Common myeloid progenitor, CD34-positive (primary cell): ENCODE measurements at regions not wholly inside any gene's neighbourhood (a gene's known extent, or its start where the extent isn't known, plus 50 kb on each side); places are given as distances from the start of the nearest gene placed in this dataset.

Experiments
- CTCF ChIA-PET: fragments of 350-600 bp; sonication (Branson Sonifier 250); formaldehyde crosslinking; loops from one replicate; lab custom pipeline; 2021; ENCODE audit warnings: antibody characterized with exemption; lab: Charles Lee
- POLR2A ChIA-PET: fragments of 350-600 bp; sonication (Branson Sonifier 250); formaldehyde crosslinking; loops from one replicate; lab custom pipeline; 2021; ENCODE audit warnings: antibody characterized with exemption; lab: Charles Lee
- DNase-seq, 3 donors: peaks; one replicate each; pipeline versions ENCODE4 v3.0.0 to v3.0.0-alpha.2; 2013
- H3K27ac ChIP-seq, 2 experiments: 1 replicate in 1 of 2; 2 replicates in 1 of 2; pipeline ENCODE4 v1.7.0; 2013; ENCODE audit warnings: inconsistent platforms in 2 of 2, low read length in 2 of 2, mild to moderate bottlenecking in 2 of 2, low read depth in 1 of 2, moderate library complexity in 1 of 2; ENCODE audit not compliant: severe bottlenecking in 2 of 2, insufficient read depth in 1 of 2, poor library complexity in 1 of 2
- H3K27me3 ChIP-seq, 5 experiments: replicated peaks in 2 of 5; 1 replicate in 3 of 5; 2 replicates in 2 of 5; pipeline versions ENCODE4 v1.6.1 to v1.7.0; 2013; ENCODE audit warnings: low read length in 4 of 5, mild to moderate bottlenecking in 2 of 5, moderate library complexity in 2 of 5, inconsistent platforms in 1 of 5; ENCODE audit not compliant: insufficient read depth in 5 of 5, control insufficient read depth in 4 of 5
- H3K36me3 ChIP-seq, 4 experiments: 1 replicate in 2 of 4; 2 replicates in 2 of 4; pipeline versions ENCODE4 v1.6.1 to v1.7.0; 2013; ENCODE audit warnings: low read length in 3 of 4, control low read depth in 1 of 4, mild to moderate bottlenecking in 1 of 4; ENCODE audit not compliant: control insufficient read depth in 4 of 4, insufficient read depth in 4 of 4
- H3K4me1 ChIP-seq, 4 experiments: 1 replicate in 3 of 4; 2 replicates in 1 of 4; pipeline versions ENCODE4 v1.6.1 to v1.7.1; 2013; ENCODE audit warnings: low read length in 3 of 4, mild to moderate bottlenecking in 3 of 4, control low read depth in 1 of 4, inconsistent platforms in 1 of 4, moderate library complexity in 1 of 4; ENCODE audit not compliant: control insufficient read depth in 4 of 4, insufficient read depth in 4 of 4; ENCODE audit errors: control extremely low read depth in 1 of 4
- H3K4me3 ChIP-seq, 7 experiments: 1 replicate in 4 of 7; 2 replicates in 3 of 7; pipeline versions ENCODE4 v1.5.1 to v1.7.0; 2013; ENCODE audit warnings: mild to moderate bottlenecking in 7 of 7, low read length in 6 of 7, moderate library complexity in 6 of 7, inconsistent platforms in 2 of 7, low read depth in 2 of 7, control low read depth in 1 of 7; ENCODE audit not compliant: insufficient read depth in 4 of 7, control insufficient read depth in 1 of 7; ENCODE audit errors: extremely low read depth in 1 of 7
- H3K9me3 ChIP-seq, 5 experiments: 1 replicate in 4 of 5; 2 replicates in 1 of 5; pipeline versions ENCODE4 v1.6.1 to v1.7.1; 2013; ENCODE audit warnings: low read length in 4 of 5, mild to moderate bottlenecking in 2 of 5, inconsistent platforms in 1 of 5, low read depth in 1 of 5, moderate library complexity in 1 of 5; ENCODE audit not compliant: control insufficient read depth in 4 of 5, insufficient read depth in 2 of 5; ENCODE audit errors: control extremely low read depth in 1 of 5
- WGBS: methylation state at CpG from one replicate; pipeline ENCODE4 v1.1.5; 2013; ENCODE audit not compliant: insufficient coverage; 5-methylcytosine and 5-hydroxymethylcytosine counted together

DNA sequence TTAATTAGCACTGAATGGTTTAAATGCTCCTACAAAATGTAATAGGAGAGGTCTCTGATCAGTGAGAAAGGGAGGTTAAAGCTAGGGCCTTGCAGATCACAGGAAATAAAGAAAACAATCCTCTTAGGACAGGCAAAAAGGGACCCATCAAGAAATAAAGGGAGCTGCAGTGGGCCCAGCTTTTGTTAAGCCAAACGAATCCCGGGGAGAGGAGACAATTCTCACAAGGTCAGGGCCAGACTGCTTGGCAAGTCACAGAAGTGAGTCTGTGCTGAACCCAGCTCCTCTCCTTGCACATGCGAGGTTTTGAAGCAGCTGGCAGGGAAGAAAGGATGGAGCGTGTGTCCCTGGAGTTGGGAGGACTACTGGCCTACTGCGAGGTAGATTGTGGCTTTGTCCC is 285.8 kb downstream of the COG6 start:
- ChIA-PET CTCF (interaction anchor here (0.9 to 3.7 kb wide), 7 partner anchors 8 to 742 kb away, joined by 3 to 35 read pairs (median 3); no protein-coding TSS in a partner anchor), POLR2A (no interaction called here)
- Histone ChIP-seq H3K4me3 (no peak overlapping the region), H3K9me3 (no peaks in the 10 kb centered on the region), H3K27ac (no peak overlapping the region), H3K4me1 (peaks cover 0 to 9% (median 7%) of the 10 kb centered on the region in 4 experiments), H3K36me3 (no peaks in the 10 kb centered on the region), H3K27me3 (no peaks in the 10 kb centered on the region)
- no peak for DNase-seq
- 98% methylated on average over 4 of the region's 5 CpGs for WGBS

DNA sequence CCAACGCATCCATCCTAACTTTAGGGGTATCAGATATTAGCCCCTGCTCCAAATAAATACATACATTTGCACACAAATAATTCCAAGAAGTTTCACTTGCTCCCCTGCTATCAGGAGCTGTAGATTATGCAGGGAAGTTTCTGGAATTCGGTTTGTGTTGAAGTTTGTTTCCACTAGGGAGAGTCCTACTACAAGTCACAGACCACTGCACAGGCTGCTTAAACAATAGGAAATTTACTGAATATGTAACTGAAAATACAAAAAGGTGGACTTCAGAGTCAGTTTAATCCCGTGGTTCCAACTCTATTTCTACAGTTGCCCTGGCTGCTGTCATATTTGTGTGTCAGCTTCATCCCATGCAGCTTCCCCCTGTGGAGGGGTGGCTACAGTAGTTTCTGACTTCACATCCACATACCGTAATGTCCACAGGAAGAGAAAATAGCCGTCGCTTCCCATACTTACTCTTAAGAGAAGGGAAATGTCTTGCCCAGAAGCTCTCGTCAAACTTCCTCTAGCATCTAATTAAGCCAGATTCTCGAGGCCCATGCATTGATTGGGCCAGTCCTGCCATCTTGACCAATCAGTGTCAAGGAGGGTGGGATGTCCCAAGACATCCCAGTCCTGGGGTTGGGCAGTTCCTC is 286.6 kb downstream of the COG6 start:
- 93% methylated on average over 3 of the region's 8 CpGs for WGBS
- POLR2A ChIA-PET: no interaction called here

GRCh38 chr13:39942552-39943273 is 287.3 kb downstream of the COG6 start:
- no peaks in the 10 kb centered on the region for H3K36me3 ChIP-seq
- no peak overlapping the region for H3K27ac ChIP-seq
- peak; percentile 71 to 80 (median 72) for DNase-seq
- H3K27me3 ChIP-seq: no peaks in the 10 kb centered on the region
- CTCF ChIA-PET: interaction anchor here (0.6 to 3.7 kb wide), 25 partner anchors 9 to 892 kb away, joined by 3 to 35 read pairs (median 3); no protein-coding TSS in a partner anchor
- H3K4me1 ChIP-seq: no peaks in the 10 kb centered on the region
- POLR2A ChIA-PET: interaction anchor here (0.6 kb wide), 1 partner anchor 10 kb away, joined by 3 read pairs; no protein-coding TSS in a partner anchor
- no peaks in the 10 kb centered on the region for H3K9me3 ChIP-seq
- no peak overlapping the region for H3K4me3 ChIP-seq
- 35% methylated on average over 8 of the region's 12 CpGs for WGBS

More for the DNA sequence above, 286.6 kb downstream of the COG6 start:
- Histone ChIP-seq H3K36me3 (no peaks in the 10 kb centered on the region), H3K4me3 (no peak overlapping the region), H3K27me3 (no peaks in the 10 kb centered on the region), H3K9me3 (no peaks in the 10 kb centered on the region), H3K4me1 (peaks cover 0 to 7% (median 6%) of the 10 kb centered on the region in 4 experiments), H3K27ac (no peak overlapping the region)
- CTCF ChIA-PET: interaction anchor here (0.7 to 3.7 kb wide), 21 partner anchors 9 to 891 kb away, joined by 3 to 35 read pairs (median 4); no protein-coding TSS in a partner anchor
- DNase-seq: no peak

- Histone ChIP-seq H3K27me3 (no peaks in the 10 kb centered on the region), H3K4me1 (no peaks in the 10 kb centered on the region), H3K4me3 (no peak overlapping the region), H3K36me3 (no peaks in the 10 kb centered on the region), H3K27ac (no peak overlapping the region), H3K9me3 (no peaks in the 10 kb centered on the region)
- 83% methylated on average over 3 of the region's 6 CpGs for WGBS
- DNase-seq: no peak
- ChIA-PET CTCF (interaction anchor here (0.9 to 3.7 kb wide), 10 partner anchors 25 to 740 kb away, joined by 3 to 35 read pairs (median 6); no protein-coding TSS in a partner anchor), POLR2A (no interaction called here)
Measured at GRCh38 chr13:39943711-39944110, 288.2 kb downstream of the COG6 start.

DNA sequence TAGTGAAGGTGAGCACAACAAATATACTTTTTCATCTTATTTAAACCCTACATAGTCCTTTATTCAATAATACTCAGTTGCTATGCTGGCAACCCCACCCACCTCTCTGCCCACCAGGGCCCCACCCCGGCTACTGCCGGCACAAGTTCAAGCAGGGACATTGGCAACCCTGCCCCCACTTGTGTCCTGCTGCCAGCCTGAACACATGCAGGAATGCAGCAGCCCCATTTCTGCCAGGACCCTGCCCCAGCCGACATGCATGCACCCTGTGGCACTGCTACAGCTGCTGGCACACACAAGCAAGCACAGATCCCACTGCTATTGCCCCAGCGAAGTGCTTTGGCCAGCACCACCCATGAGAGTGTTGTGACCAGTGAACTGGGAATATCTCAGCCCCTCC is 289.8 kb downstream of the COG6 start:
- POLR2A ChIA-PET: no interaction called here
- CTCF ChIA-PET: no interaction called here
- no peak overlapping the region for H3K4me3 ChIP-seq
- H3K4me1 ChIP-seq: no peaks in the 10 kb centered on the region
- H3K27me3 ChIP-seq: no peaks in the 10 kb centered on the region
- no peaks in the 10 kb centered on the region for H3K9me3 ChIP-seq
- WGBS: 90% methylated on average over 4 of the region's 4 CpGs
- H3K36me3 ChIP-seq: no peaks in the 10 kb centered on the region
- H3K27ac ChIP-seq: no peak overlapping the region
- no peak for DNase-seq

GRCh38 chr13:39946769-39947168 is 291.3 kb downstream of the COG6 start:
- ChIA-PET POLR2A (no interaction called here), CTCF (no interaction called here)
- DNase-seq: no peak
- Histone ChIP-seq H3K27ac (no peak overlapping the region), H3K4me3 (no peak overlapping the region), H3K9me3 (no peaks in the 10 kb centered on the region), H3K36me3 (no peaks in the 10 kb centered on the region), H3K27me3 (no peaks in the 10 kb centered on the region), H3K4me1 (peaks cover 0 to under 1% (median 0%) of the 10 kb centered on the region in 4 experiments)
- no CpG with 5 or more reads among the region's 1 CpG for WGBS

- Histone ChIP-seq H3K4me1 (peaks cover 0 to 11% (median 6%) of the 10 kb centered on the region in 4 experiments), H3K36me3 (no peaks in the 10 kb centered on the region), H3K27ac (no peak overlapping the region), H3K9me3 (no peaks in the 10 kb centered on the region), H3K27me3 (no peaks in the 10 kb centered on the region), H3K4me3 (no peak overlapping the region)
- POLR2A ChIA-PET: no interaction called here
- CTCF ChIA-PET: interaction anchor here (2.2 kb wide), 1 partner anchor 9 kb away, joined by 8 read pairs; no protein-coding TSS in a partner anchor
- 88% methylated on average over 1 of the region's 3 CpGs for WGBS
- DNase-seq: no peak
Measured at GRCh38 chr13:39951301-39951700, 295.8 kb downstream of the COG6 start.
